ENCODE measurements at regions not wholly inside any gene's neighbourhood (a gene's known extent, or its start where the extent isn't known, plus 50 kb on each side); places are given as distances from the start of the nearest gene placed in this dataset.

GRCh38 chr14:104283197-104284106 lies 145.1 kb downstream of the KIF26A start:
- H3K4me1 ChIP-seq (ENCODE audit: control insufficient read depth, insufficient read depth, low read length), result no peaks in the 10 kb centered on the region
- TF ChIP-seq GLIS1 (tag by site-specific recombination; IDR thresholded peaks at IDR 0.05) (peak; percentile 78), ZFHX2 (tag by site-specific recombination; conservative IDR thresholded peaks at IDR 0.05) (peak; percentile 68), ZSCAN30 (tag by site-specific recombination; IDR thresholded peaks at IDR 0.05) (0 out of 2 replicates have a peak, but pooled peaks have one; percentile 38), ZNF600 (tag by site-specific recombination; IDR thresholded peaks at IDR 0.05) (peak; percentile 46; the same call in 1 of the 2 replicates), ZNF292 (tag by site-specific recombination; IDR thresholded peaks at IDR 0.05; ENCODE audit: borderline replicate concordance, low read depth) (no peak), KLF16 (tag by site-specific recombination; IDR thresholded peaks at IDR 0.05) (0 out of 2 replicates have a peak, but pooled peaks have one; percentile 17), ZNF214 (tag by site-specific recombination; IDR thresholded peaks at IDR 0.05; ENCODE audit: borderline replicate concordance) (no peak), ZNF529 (tag by site-specific recombination; IDR thresholded peaks at IDR 0.05; ENCODE audit: insufficient replicate concordance) (no peak), KLF9 (tag by site-specific recombination; IDR thresholded peaks at IDR 0.05; ENCODE audit: low read depth) (peak; percentile 31; the same call in 1 of the 2 replicates), ZSCAN23 (tag by site-specific recombination; IDR thresholded peaks at IDR 0.05) (no peak), ZNF843 (tag by site-specific recombination; IDR thresholded peaks at IDR 0.05) (peak; percentile 16; the same call in 1 of the 2 replicates), ZIC2 (tag by site-specific recombination; IDR thresholded peaks at IDR 0.05) (peak; percentile 84), ZBTB17 (tag by site-specific recombination; IDR thresholded peaks at IDR 0.05) (peak; percentile 57; the same call in 1 of the 2 replicates), SCRT2 (tag by site-specific recombination; IDR thresholded peaks at IDR 0.05) (peak; percentile 88), OSR2 (tag by site-specific recombination; IDR thresholded peaks at IDR 0.05) (peak; percentile 67), ZEB2 (tag by site-specific recombination; IDR thresholded peaks at IDR 0.05) (no peak), ZNF10 (tag by site-specific recombination; IDR thresholded peaks at IDR 0.05) (no peak), ZBTB8A (tag by site-specific recombination; IDR thresholded peaks at IDR 0.05) (peak; percentile 40), ZNF426 (tag by site-specific recombination; IDR thresholded peaks at IDR 0.05) (no peak), ZBTB20 (tag by site-specific recombination; IDR thresholded peaks at IDR 0.05) (peak; percentile 17; the same call in 1 of the 2 replicates), MEIS1 (CRISPR knock-in tag; IDR thresholded peaks at IDR 0.05; ENCODE audit: borderline replicate concordance) (no peak), FEZF1 (tag by site-specific recombination; IDR thresholded peaks at IDR 0.05) (peak; percentile 72), KLF1 (tag by site-specific recombination; IDR thresholded peaks at IDR 0.05) (no peak), SCRT1 (tag by site-specific recombination; IDR thresholded peaks at IDR 0.05; ENCODE audit: borderline replicate concordance) (peak; percentile 44; the same call in 1 of the 2 replicates), IKZF3 (tag by site-specific recombination; IDR thresholded peaks at IDR 0.05) (0 out of 2 replicates have a peak, but pooled peaks have one; percentile 37), PRDM4 (tag by site-specific recombination; IDR thresholded peaks at IDR 0.05) (peak; percentile 83)
- TF ChIP-seq, protein P1, sequence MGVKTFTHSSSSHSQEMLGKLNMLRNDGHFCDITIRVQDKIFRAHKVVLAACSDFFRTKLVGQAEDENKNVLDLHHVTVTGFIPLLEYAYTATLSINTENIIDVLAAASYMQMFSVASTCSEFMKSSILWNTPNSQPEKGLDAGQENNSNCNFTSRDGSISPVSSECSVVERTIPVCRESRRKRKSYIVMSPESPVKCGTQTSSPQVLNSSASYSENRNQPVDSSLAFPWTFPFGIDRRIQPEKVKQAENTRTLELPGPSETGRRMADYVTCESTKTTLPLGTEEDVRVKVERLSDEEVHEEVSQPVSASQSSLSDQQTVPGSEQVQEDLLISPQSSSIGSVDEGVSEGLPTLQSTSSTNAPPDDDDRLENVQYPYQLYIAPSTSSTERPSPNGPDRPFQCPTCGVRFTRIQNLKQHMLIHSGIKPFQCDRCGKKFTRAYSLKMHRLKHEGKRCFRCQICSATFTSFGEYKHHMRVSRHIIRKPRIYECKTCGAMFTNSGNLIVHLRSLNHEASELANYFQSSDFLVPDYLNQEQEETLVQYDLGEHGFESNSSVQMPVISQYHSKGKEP (tag by site-specific recombination; IDR thresholded peaks at IDR 0.05), result peak; percentile 57; the same call in 1 of the 2 replicates
- TF ChIP-seq, protein P2, sequence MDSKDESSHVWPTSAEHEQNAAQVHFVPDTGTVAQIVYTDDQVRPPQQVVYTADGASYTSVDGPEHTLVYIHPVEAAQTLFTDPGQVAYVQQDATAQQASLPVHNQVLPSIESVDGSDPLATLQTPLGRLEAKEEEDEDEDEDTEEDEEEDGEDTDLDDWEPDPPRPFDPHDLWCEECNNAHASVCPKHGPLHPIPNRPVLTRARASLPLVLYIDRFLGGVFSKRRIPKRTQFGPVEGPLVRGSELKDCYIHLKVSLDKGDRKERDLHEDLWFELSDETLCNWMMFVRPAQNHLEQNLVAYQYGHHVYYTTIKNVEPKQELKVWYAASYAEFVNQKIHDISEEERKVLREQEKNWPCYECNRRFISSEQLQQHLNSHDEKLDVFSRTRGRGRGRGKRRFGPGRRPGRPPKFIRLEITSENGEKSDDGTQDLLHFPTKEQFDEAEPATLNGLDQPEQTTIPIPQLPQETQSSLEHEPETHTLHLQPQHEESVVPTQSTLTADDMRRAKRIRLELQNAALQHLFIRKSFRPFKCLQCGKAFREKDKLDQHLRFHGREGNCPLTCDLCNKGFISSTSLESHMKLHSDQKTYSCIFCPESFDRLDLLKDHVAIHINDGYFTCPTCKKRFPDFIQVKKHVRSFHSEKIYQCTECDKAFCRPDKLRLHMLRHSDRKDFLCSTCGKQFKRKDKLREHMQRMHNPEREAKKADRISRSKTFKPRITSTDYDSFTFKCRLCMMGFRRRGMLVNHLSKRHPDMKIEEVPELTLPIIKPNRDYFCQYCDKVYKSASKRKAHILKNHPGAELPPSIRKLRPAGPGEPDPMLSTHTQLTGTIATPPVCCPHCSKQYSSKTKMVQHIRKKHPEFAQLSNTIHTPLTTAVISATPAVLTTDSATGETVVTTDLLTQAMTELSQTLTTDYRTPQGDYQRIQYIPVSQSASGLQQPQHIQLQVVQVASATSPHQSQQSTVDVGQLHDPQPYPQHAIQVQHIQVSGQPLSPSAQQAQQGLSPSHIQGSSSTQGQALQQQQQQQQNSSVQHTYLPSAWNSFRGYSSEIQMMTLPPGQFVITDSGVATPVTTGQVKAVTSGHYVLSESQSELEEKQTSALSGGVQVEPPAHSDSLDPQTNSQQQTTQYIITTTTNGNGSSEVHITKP (tag by site-specific recombination; IDR thresholded peaks at IDR 0.05), result peak; percentile 50; the same call in 1 of the 2 replicates
- POLR2A ChIA-PET, result no interaction called here
- H3K36me3 ChIP-seq (ENCODE audit: control insufficient read depth in 2 of 2, insufficient read depth in 1 of 2, low read length in 2 of 2), result no peaks in the 10 kb centered on the region
- no peaks in the 10 kb centered on the region for H3K9me3 ChIP-seq (ENCODE audit: control insufficient read depth, insufficient read depth, low read depth, low read length)
- CTCF ChIA-PET, result interaction anchor here (0.8 kb wide), 1 partner anchor 8 kb away, joined by 3 read pairs; no protein-coding TSS in a partner anchor
- no peak overlapping the region for H3K4me3 ChIP-seq (ENCODE audit: low read depth, low read length)
- no peak overlapping the region for H3K27ac ChIP-seq (ENCODE audit: extremely low read depth, low read depth, low read length)

Measured in HEK293 (cell line).